Osteocyte (in vitro differentiated cells): ENCODE measurements at regions not wholly inside any gene's neighbourhood (a gene's known extent, or its start where the extent isn't known, plus 50 kb on each side); places are given as distances from the start of the nearest gene placed in this dataset.

Source experiments
- DNase-seq: peaks from one replicate; pipeline ENCODE4 v3.0.0; 2021; ENCODE audit warnings: mixed read lengths; ENCODE audit not compliant: unreplicated experiment; ENCODE audit errors: extremely low spot score
- H3K27ac Mint-ChIP-seq: one replicate; pipeline ENCODE4 v1.8.0; 2021; ENCODE audit warnings: mild to moderate bottlenecking, mixed read lengths; ENCODE audit not compliant: unreplicated experiment
- H3K27me3 Mint-ChIP-seq: one replicate; pipeline ENCODE4 v1.8.0; 2021; ENCODE audit warnings: mixed read lengths; ENCODE audit not compliant: unreplicated experiment
- H3K36me3 Mint-ChIP-seq: one replicate; pipeline ENCODE4 v1.8.0; 2021; ENCODE audit warnings: mixed read lengths; ENCODE audit not compliant: unreplicated experiment
- H3K4me1 Mint-ChIP-seq: one replicate; pipeline ENCODE4 v1.8.0; 2021; ENCODE audit warnings: mixed read lengths; ENCODE audit not compliant: unreplicated experiment
- H3K4me3 Mint-ChIP-seq: one replicate; pipeline ENCODE4 v1.8.0; 2021; ENCODE audit warnings: mild to moderate bottlenecking, moderate library complexity, mixed read lengths; ENCODE audit not compliant: unreplicated experiment
- H3K9me3 Mint-ChIP-seq: one replicate; pipeline ENCODE4 v1.8.0; 2021; ENCODE audit warnings: mixed read lengths; ENCODE audit not compliant: unreplicated experiment
- CTCF ChIP-seq: fragments of 200-600 bp; sonication (generic); IDR thresholded peaks from 2 replicates; pipeline ENCODE4 v1.5.0; 2021; ENCODE audit warnings: antibody characterized with exemption, mild to moderate bottlenecking, moderate library complexity

GRCh38 chr10:9824631-9825071 lies 1193.0 kb upstream of the CELF2 start:
- H3K36me3 Mint-ChIP-seq = no peaks in the 10 kb centered on the region
- TF ChIP-seq CTCF = no peak

DNA sequence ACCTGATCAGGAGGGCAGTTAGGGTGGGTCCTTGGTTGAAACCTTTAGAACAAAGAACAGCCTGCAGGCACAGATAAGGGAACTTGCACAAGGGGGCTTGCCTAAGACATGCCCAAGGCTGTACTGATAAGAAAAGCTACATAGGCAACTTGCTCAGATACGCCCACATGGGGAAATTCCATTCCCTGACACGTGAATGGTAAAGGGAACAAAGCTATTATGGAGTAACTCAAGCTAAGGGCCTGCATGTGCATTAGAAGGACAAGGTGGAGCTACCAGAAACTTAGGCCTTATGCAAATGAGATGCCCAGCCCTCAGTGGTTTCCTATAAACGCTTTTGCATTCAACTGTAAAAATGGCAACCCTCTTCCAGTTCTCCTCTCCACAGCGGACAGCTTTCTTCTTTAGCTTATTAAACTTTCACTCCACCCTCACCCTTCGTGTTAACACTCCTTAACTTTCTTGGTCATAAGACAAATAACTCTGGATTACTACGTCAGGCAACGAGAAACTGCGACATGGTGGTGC lies 1192.1 kb upstream of the CELF2 start:
- DNase-seq = no peak
- Mint-ChIP-seq H3K9me3 (peaks cover 5% of the 10 kb centered on the region), H3K4me1 (no peaks in the 10 kb centered on the region), H3K36me3 (no peaks in the 10 kb centered on the region), H3K27me3 (no peaks in the 10 kb centered on the region), H3K4me3 (no peak overlapping the region), H3K27ac (no peak overlapping the region)
- no peak for TF ChIP-seq CTCF

More at GRCh38 chr10:9824631-9825071, 1193.0 kb upstream of the CELF2 start:
- no peaks in the 10 kb centered on the region for H3K4me1 Mint-ChIP-seq
- no peaks in the 10 kb centered on the region for H3K27me3 Mint-ChIP-seq
- H3K4me3 Mint-ChIP-seq = no peak overlapping the region
- no peak for DNase-seq
- no peak overlapping the region for H3K27ac Mint-ChIP-seq
- H3K9me3 Mint-ChIP-seq = peaks cover under 1% of the 10 kb centered on the region

GRCh38 chr10:9828110-9828509 lies 1189.6 kb upstream of the CELF2 start:
- Mint-ChIP-seq H3K27ac (no peak overlapping the region), H3K4me1 (no peaks in the 10 kb centered on the region), H3K9me3 (peaks cover 9% of the 10 kb centered on the region), H3K4me3 (no peak overlapping the region), H3K36me3 (no peaks in the 10 kb centered on the region), H3K27me3 (no peaks in the 10 kb centered on the region)
- no peak for DNase-seq
- TF ChIP-seq CTCF = no peak

GRCh38 chr10:9833942-9834341 lies 1183.7 kb upstream of the CELF2 start:
- no peaks in the 10 kb centered on the region for H3K36me3 Mint-ChIP-seq
- H3K27me3 Mint-ChIP-seq = no peaks in the 10 kb centered on the region
- DNase-seq = no peak
- H3K27ac Mint-ChIP-seq = no peak overlapping the region
- TF ChIP-seq CTCF = no peak
- no peaks in the 10 kb centered on the region for H3K4me1 Mint-ChIP-seq
- no peak overlapping the region for H3K4me3 Mint-ChIP-seq
- peaks cover 31% of the 10 kb centered on the region for H3K9me3 Mint-ChIP-seq

- TF ChIP-seq CTCF = no peak
- no peak for DNase-seq
- H3K27me3 Mint-ChIP-seq = no peaks in the 10 kb centered on the region
- no peak overlapping the region for H3K4me3 Mint-ChIP-seq
- no peaks in the 10 kb centered on the region for H3K4me1 Mint-ChIP-seq
- no peaks in the 10 kb centered on the region for H3K36me3 Mint-ChIP-seq
- H3K9me3 Mint-ChIP-seq = peaks cover 33% of the 10 kb centered on the region
- H3K27ac Mint-ChIP-seq = no peak overlapping the region
Measured at GRCh38 chr10:9834434-9834833, 1183.2 kb upstream of the CELF2 start.
